ENCODE measurements at regions not wholly inside any gene's neighbourhood (a gene's known extent, or its start where the extent isn't known, plus 50 kb on each side); places are given as distances from the start of the nearest gene placed in this dataset.
A peak's percentile ranks its signal among the peaks of the same experiment; 100 is the strongest.

DNA sequence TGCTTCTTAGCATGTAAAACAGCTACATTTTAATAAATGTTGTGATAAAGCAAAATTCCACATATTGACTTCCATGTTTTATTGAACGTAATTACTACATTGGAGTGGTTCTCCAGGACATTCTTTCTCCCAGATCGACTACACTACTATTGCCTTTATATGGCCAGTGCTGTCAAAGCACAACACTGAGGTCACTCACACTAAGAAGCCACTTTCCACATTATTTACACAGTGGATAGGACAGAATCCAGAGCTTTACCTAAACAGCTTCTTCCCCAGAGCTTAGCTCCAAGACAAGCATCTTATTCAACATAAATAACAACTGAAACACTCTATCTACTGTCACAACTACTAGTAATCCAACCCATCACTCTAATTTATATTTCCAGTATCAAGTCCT lies 73.9 kb upstream of the WDR75 start:
- Histone ChIP-seq H3K36me3 (ENCODE audit: insufficient read depth, low read length) (no peaks in the 10 kb centered on the region), H3K27me3 (ENCODE audit: insufficient read depth, low read length) (no peaks in the 10 kb centered on the region), H3K9me3 (ENCODE audit: low read depth, low read length) (no peaks in the 10 kb centered on the region), H4K20me1 (ENCODE audit: insufficient read depth, low read length) (no peaks in the 10 kb centered on the region), H3K4me1 (ENCODE audit: insufficient read depth, low read length) (peaks cover 38% of the 10 kb centered on the region), H3K27ac (ENCODE audit: low read depth, low read length) (no peak overlapping the region), H2AFZ (ENCODE audit: low read length) (peak overlapping the region; percentile 1), H3K79me2 (ENCODE audit: insufficient read depth, low read length) (no peaks in the 10 kb centered on the region), H3K4me3 (ENCODE audit: insufficient read depth, low read length) (no peak overlapping the region), H3K4me2 (ENCODE audit: insufficient read depth, low read length) (no peak overlapping the region)
- TF ChIP-seq, protein P1, sequence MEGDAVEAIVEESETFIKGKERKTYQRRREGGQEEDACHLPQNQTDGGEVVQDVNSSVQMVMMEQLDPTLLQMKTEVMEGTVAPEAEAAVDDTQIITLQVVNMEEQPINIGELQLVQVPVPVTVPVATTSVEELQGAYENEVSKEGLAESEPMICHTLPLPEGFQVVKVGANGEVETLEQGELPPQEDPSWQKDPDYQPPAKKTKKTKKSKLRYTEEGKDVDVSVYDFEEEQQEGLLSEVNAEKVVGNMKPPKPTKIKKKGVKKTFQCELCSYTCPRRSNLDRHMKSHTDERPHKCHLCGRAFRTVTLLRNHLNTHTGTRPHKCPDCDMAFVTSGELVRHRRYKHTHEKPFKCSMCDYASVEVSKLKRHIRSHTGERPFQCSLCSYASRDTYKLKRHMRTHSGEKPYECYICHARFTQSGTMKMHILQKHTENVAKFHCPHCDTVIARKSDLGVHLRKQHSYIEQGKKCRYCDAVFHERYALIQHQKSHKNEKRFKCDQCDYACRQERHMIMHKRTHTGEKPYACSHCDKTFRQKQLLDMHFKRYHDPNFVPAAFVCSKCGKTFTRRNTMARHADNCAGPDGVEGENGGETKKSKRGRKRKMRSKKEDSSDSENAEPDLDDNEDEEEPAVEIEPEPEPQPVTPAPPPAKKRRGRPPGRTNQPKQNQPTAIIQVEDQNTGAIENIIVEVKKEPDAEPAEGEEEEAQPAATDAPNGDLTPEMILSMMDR (IDR thresholded peaks at IDR 0.05; ENCODE audit: extremely low read depth, low read depth, low read length), result no peak
- DNase-seq (ENCODE audit: insufficient read length, low spot score, missing footprints), result no peak

- Histone ChIP-seq H3K27ac (ENCODE audit: low read depth, low read length) (peak overlapping the region; percentile 94), H3K36me3 (ENCODE audit: insufficient read depth, low read length) (no peaks in the 10 kb centered on the region), H3K9me3 (ENCODE audit: low read depth, low read length) (no peaks in the 10 kb centered on the region), H3K4me2 (ENCODE audit: insufficient read depth, low read length) (peak overlapping the region; percentile 14), H3K4me1 (ENCODE audit: insufficient read depth, low read length) (peaks cover 46% of the 10 kb centered on the region), H3K27me3 (ENCODE audit: insufficient read depth, low read length) (no peaks in the 10 kb centered on the region), H3K79me2 (ENCODE audit: insufficient read depth, low read length) (no peaks in the 10 kb centered on the region), H2AFZ (ENCODE audit: low read length) (no peak overlapping the region), H3K4me3 (ENCODE audit: insufficient read depth, low read length) (no peak overlapping the region), H4K20me1 (ENCODE audit: insufficient read depth, low read length) (no peaks in the 10 kb centered on the region)
- no peak for DNase-seq (ENCODE audit: insufficient read length, low spot score, missing footprints)
- TF ChIP-seq, protein P1 (IDR thresholded peaks at IDR 0.05; ENCODE audit: extremely low read depth, low read depth, low read length), result no peak
Observed at GRCh38 chr2:189369566-189369965, 71.7 kb upstream of the WDR75 start.

GRCh38 chr2:189370719-189371118 lies 70.6 kb upstream of the WDR75 start:
- H3K4me2 ChIP-seq (ENCODE audit: insufficient read depth, low read length), result peak overlapping the region; percentile 14
- H2AFZ ChIP-seq (ENCODE audit: low read length), result peak overlapping the region; percentile 30

GRCh38 chr2:189372688-189373257 lies 68.5 kb upstream of the WDR75 start:
- Histone ChIP-seq H3K36me3 (ENCODE audit: insufficient read depth, low read length) (no peaks in the 10 kb centered on the region), H3K27me3 (ENCODE audit: insufficient read depth, low read length) (no peaks in the 10 kb centered on the region), H3K4me2 (ENCODE audit: insufficient read depth, low read length) (no peak overlapping the region), H3K79me2 (ENCODE audit: insufficient read depth, low read length) (no peaks in the 10 kb centered on the region), H3K4me1 (ENCODE audit: insufficient read depth, low read length) (peaks cover 53% of the 10 kb centered on the region), H4K20me1 (ENCODE audit: insufficient read depth, low read length) (no peaks in the 10 kb centered on the region), H2AFZ (ENCODE audit: low read length) (no peak overlapping the region), H3K4me3 (ENCODE audit: insufficient read depth, low read length) (no peak overlapping the region), H3K27ac (ENCODE audit: low read depth, low read length) (no peak overlapping the region), H3K9me3 (ENCODE audit: low read depth, low read length) (no peaks in the 10 kb centered on the region)
- TF ChIP-seq, protein P1 (IDR thresholded peaks at IDR 0.05; ENCODE audit: extremely low read depth, low read depth, low read length), result no peak
- no peak for DNase-seq (ENCODE audit: insufficient read length, low spot score, missing footprints)

More at GRCh38 chr2:189370719-189371118, 70.6 kb upstream of the WDR75 start:
- no peak overlapping the region for H3K4me3 ChIP-seq (ENCODE audit: insufficient read depth, low read length)
- H3K27me3 ChIP-seq (ENCODE audit: insufficient read depth, low read length), result no peaks in the 10 kb centered on the region
- H3K4me1 ChIP-seq (ENCODE audit: insufficient read depth, low read length), result peaks cover 51% of the 10 kb centered on the region
- H3K79me2 ChIP-seq (ENCODE audit: insufficient read depth, low read length), result no peaks in the 10 kb centered on the region
- no peaks in the 10 kb centered on the region for H3K9me3 ChIP-seq (ENCODE audit: low read depth, low read length)
- no peaks in the 10 kb centered on the region for H3K36me3 ChIP-seq (ENCODE audit: insufficient read depth, low read length)
- H4K20me1 ChIP-seq (ENCODE audit: insufficient read depth, low read length), result no peaks in the 10 kb centered on the region
- DNase-seq (ENCODE audit: insufficient read length, low spot score, missing footprints), result peak; percentile 57
- peak overlapping the region; percentile 94 for H3K27ac ChIP-seq (ENCODE audit: low read depth, low read length)
- TF ChIP-seq, protein P1 (IDR thresholded peaks at IDR 0.05; ENCODE audit: extremely low read depth, low read depth, low read length), result no peak
